GM19452 (cell line): ENCODE measurements at regions not wholly inside any gene's neighbourhood (a gene's known extent, or its start where the extent isn't known, plus 50 kb on each side); places are given as distances from the start of the nearest gene placed in this dataset.
"Not testable (repeated sequence)": the region's sequence is repeated elsewhere in the genome, so short reads cannot be mapped to it uniquely, and the experiment has no call there.

Experiments
- ATAC-seq: cut with Tn5 transposase; IDR thresholded peaks from one replicate; pipeline ENCODE4 v1.9.1; 2021; ENCODE audit not compliant: unreplicated experiment

GRCh38 chr7:92976931-92977330 lies 140.6 kb upstream of the CDK6 start:
- no peak for ATAC-seq

DNA sequence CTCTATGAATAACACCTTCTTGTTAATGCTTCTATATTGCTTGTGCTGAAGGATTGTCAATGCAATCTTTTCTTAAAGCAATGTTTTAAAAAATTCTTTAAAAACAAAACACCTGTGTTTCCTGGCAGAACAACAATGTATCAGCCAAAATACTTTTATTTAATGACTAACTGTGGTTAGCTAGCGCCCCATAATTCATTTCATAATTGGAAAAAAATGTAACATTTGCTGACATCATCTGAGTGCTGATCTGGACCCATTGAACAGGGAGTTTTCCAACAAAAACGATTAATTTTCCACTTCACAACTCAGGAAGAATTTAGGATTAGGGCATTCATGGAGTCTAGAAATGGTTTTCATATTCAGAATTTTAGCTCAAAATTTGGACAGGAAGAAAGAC lies 137.6 kb upstream of the CDK6 start:
- no peak for ATAC-seq

DNA sequence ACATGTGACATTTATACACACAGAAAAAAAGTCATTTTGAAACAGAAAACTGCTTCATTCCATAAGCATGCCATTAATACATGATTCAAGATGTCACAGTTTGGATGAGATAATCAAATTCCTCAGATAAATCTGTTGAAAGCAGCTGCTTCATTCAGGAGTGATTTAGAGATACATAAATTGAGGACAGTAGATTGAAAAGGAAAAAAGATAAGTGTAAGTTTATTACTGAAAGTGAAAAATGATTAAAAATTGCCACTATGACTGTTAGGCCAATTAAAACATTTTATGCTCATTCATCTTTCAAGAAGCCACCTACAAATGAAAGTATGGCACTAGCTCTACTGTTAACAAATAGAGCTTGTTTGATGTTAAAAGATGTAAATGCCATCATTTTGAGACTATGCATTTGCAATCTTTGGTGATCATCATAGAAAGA lies 136.9 kb upstream of the CDK6 start:
- no peak for ATAC-seq

GRCh38 chr7:92972441-92972840 lies 136.1 kb upstream of the CDK6 start:
- ATAC-seq: no peak

DNA sequence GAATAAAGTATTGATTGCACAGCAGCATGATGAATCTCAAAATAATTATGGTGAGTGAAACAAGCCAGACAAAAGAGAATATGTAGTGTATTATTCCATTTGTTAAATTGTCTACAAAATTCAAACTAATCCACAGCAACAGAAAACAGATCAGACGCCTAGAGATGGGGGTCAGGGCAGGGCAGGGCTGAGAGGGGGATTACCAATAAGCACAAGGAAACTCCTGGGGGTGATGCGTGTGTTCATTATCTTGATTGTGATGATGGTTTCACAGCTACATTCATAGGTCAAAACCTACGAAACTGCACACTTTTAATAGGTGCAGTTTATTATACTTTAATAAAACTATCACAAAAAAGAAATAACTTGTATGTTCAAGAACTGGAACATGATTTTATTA lies 132.7 kb upstream of the CDK6 start:
- ATAC-seq: no peak

GRCh38 chr7:92968502-92968901 lies 132.1 kb upstream of the CDK6 start:
- ATAC-seq: peak; percentile 63

DNA sequence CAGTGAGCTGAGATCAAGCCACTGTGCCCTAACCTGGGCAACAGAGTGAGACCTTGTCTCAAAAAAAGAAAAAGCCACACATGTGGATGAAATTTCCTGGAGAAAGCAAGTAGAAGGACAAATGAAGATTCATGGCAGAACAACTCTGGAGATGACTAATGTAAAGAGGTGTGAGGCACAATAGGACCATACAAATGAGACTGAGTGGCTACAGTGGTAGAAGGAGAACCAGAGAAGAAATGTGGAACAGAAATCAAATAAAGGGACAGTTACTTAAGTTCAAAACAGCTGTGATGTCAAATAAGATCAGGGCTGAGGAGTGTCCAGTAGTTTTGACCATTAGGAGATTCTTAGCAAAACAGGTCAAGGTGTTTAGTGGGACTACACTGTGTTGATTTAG lies 130.9 kb upstream of the CDK6 start:
- ATAC-seq: no peak

- no peak for ATAC-seq
These were observed 127.8 kb upstream of the CDK6 start for GRCh38 chr7:92964141-92964540.

DNA sequence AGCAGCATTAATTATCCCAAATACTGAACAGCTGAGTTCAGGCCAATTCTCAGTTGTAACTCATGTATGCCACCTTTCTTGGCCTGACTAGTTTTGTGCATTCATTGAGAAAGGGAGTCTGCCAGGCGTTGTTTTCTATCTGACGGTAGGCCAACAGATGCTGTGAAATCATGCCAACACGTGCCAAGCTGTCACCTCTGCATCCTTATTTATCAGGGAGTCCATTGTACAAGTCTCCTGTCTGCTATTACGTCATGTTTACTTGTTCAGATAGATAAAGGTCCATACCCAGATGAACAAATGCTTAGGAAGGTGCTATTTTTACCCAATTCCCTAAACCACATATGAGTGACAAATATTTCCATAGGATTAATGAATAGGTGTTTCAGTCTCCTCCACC lies 127.2 kb upstream of the CDK6 start:
- ATAC-seq: no peak

- ATAC-seq: no peak
These were observed 125.6 kb upstream of the CDK6 start for GRCh38 chr7:92961961-92962360.

GRCh38 chr7:92956575-92956974 lies 120.2 kb upstream of the CDK6 start:
- no peak for ATAC-seq

- no peak for ATAC-seq
These were observed 118.7 kb upstream of the CDK6 start for GRCh38 chr7:92955081-92955480.

GRCh38 chr7:92953657-92954056 lies 117.3 kb upstream of the CDK6 start:
- ATAC-seq: no peak

DNA sequence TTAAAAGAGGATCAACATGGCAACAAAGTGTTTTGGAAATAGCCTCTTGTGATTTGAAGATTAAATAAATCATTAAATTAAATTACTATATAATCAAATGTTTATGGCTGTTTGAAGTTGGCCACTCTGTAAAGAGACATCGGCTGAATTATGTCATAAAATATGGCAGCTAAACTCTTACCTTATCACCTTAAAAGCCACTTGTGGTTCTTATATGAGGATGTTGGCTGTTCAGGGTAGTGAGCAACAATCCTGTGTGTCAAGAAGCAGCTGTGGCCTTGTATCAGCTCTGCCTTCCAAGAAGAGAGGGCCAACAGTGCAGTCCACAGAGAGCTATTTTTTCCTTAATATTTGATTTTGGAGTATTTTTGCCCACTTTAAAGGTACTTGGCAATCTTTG lies 113.4 kb upstream of the CDK6 start:
- ATAC-seq: no peak

GRCh38 chr7:92945840-92946239 lies 109.5 kb upstream of the CDK6 start:
- ATAC-seq: no peak

DNA sequence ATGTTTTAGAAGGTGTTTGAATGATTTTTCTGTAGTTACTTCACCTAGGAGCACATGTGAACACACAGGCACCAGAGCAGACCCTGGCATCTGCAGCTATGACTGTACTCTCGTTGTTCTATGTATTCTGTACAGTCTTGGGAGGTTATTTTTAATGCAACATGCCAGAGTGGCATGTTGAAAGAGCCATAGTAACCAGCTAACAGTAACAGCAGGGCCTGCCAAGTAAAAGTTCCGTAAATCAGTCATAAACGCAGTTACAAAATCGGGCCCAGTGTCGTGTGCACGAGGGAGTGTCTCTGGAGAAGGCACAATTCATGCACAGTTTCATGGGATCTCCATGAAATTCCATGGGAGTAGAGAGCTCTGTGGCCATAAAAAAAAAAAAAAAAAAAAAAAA lies 108.3 kb upstream of the CDK6 start:
- ATAC-seq: no peak

- not testable (repeated sequence) for ATAC-seq
These were observed 106.3 kb upstream of the CDK6 start for GRCh38 chr7:92942706-92943105.

DNA sequence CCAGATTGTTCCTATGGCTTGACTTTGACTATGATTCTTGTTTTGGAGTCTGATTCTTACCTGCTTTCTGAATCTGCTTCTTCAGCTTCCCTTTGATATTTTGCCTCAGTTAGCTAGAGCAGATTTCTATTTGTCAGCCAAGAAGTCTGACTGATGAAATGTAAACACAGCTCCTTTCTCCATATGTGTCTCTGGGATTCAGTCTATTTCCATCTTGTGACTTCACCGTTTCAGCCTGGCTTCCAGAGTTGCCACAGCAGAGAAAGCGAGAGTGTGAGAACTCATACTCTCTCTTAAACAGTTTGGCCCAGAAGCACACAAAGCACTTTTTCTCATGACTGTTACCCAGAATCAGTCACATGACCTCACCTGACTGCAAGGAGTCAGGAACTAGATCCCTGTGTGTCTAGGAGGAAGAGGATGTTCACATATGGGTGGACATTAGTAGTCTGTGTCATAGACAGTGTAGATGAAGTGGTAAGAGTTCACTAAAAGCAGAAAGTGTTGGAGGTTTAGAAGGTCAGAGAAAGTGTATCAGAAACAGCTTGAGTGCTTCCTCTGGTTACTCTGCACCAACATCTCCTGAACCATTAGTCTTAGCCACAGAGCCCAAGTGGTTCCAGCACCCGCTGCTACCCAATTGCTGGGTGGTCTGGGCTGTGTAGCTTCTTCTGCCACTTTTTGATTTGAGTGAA lies 103.4 kb upstream of the CDK6 start:
- no peak for ATAC-seq

GRCh38 chr7:92934096-92934495 lies 97.7 kb upstream of the CDK6 start:
- no peak for ATAC-seq

- no peak for ATAC-seq
These were observed 96.1 kb upstream of the CDK6 start for GRCh38 chr7:92932450-92932849.

DNA sequence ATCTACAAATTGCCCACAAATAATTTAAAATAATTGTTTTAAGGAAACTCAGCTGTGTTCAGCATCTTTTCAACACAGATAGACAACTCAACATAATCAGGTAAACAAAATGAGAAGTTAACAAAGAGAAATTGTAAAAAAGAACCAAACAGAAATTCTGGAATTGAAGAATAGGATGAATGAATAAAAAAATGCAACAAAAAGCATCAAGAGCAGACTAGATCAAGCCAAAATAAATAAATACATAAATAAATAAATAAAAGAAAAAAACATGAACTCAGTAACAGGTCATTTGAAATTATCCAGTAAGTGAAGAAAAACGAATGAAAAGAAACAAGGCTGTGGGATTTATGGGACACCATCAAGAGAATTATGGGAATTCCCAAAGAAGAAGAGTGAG lies 94.0 kb upstream of the CDK6 start:
- ATAC-seq: no peak

DNA sequence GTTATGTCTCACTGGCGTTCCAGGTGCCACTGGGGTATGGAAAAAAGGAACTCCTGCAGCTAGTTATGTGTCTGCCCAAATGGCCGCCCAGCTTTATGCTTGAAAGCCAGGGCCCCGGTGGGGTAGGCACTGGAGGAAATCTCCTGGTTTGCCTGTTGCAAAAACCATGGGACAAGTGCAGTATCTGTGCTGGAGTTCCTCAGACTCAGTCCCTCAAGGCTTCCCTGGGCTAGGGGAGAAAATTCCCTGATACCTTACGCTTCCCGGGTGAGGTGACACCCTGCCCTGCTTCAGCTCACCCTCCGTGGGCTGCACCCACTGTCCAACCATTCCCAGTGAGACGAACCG lies 90.3 kb upstream of the CDK6 start:
- no peak for ATAC-seq

- ATAC-seq: no peak
These were observed 89.7 kb upstream of the CDK6 start for GRCh38 chr7:92925876-92926696.
